ENCODE measurements at regions not wholly inside any gene's neighbourhood (a gene's known extent, or its start where the extent isn't known, plus 50 kb on each side); places are given as distances from the start of the nearest gene placed in this dataset.

DNA sequence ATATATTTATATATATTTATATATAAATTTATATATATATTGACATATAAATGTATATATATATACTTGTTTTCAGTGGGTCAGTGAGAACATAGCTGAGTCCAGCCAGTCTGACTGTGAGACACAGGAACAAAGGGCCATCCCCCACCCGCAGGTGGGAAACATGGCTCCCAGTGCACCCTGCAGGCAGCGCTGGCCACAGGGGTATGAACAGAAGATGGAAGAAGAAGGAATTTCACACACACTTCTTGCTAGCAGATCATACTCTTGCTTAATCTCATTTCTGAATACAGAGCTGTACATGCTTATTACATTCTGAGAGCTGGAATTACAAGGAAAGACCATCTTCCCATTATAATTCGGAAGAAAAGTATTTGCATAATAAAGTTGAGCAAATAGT, 595.4 kb downstream of the IRX1 start:
- Histone ChIP-seq H3K27ac (ENCODE audit: low read depth, low read length) (no peak overlapping the region), H3K36me3 (ENCODE audit: control insufficient read depth in 2 of 3, insufficient read depth in 3 of 3, low read length in 3 of 3) (no peaks in the 10 kb centered on the region), H3K9me3 (ENCODE audit: control insufficient read depth in 2 of 3, low read length in 3 of 3) (no peaks in the 10 kb centered on the region), H3K27me3 (ENCODE audit: control insufficient read depth in 2 of 2, insufficient read depth in 2 of 2, low read length in 2 of 2) (no peaks in the 10 kb centered on the region), H3K4me1 (ENCODE audit: control insufficient read depth in 2 of 2, insufficient read depth in 2 of 2, low read length in 2 of 2) (no peaks in the 10 kb centered on the region), H3K4me3 (ENCODE audit: low read length) (no peak overlapping the region)
- no peaks in the 10 kb centered on the region for H3K4me1 Mint-ChIP-seq
- no peaks in the 10 kb centered on the region for H3K27me3 Mint-ChIP-seq
- H3K36me3 Mint-ChIP-seq = no peaks in the 10 kb centered on the region
- CTCF ChIA-PET = no interaction called here
- H3K4me3 Mint-ChIP-seq = no peak overlapping the region
- intact Hi-C loops (cut with micrococcal nuclease) = no loop called here
- peaks cover 0 to 7% (median 3%) of the 10 kb centered on the region in 11 donors for H3K9me3 Mint-ChIP-seq
- DNase-seq = peak in 1 of 9 donors; percentile 9
- no peak for ATAC-seq
- POLR2A ChIA-PET = no interaction called here
- H3K27ac Mint-ChIP-seq = no peak overlapping the region

DNA sequence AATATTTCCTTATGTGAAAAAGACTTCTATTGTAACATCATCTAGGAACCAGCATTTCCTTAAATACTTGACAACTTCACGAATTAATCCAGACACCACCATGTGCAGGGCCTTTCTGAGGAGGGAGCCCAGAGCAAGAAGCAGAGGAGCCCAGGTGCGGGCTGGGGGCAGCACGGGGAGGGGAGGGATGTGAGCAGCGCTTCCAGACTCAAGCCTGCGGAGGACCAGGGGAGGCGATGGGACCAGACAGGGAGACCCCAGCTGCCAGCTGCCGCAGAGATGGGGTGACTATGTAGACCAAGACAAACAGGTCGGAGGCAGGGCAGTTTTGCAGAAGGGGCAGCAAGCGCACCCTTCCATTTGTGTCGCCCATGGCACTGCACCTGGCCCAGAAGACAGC, 596.1 kb downstream of the IRX1 start:
- H3K4me1 ChIP-seq (ENCODE audit: control insufficient read depth in 2 of 2, insufficient read depth in 2 of 2, low read length in 2 of 2) = no peaks in the 10 kb centered on the region
- H3K4me3 Mint-ChIP-seq = no peak overlapping the region
- H3K4me3 ChIP-seq (ENCODE audit: low read length) = no peak overlapping the region
- no peaks in the 10 kb centered on the region for H3K36me3 ChIP-seq (ENCODE audit: control insufficient read depth in 2 of 3, insufficient read depth in 3 of 3, low read length in 3 of 3)
- no peaks in the 10 kb centered on the region for H3K36me3 Mint-ChIP-seq
- peaks cover 0 to 4% (median 0%) of the 10 kb centered on the region in 11 donors for H3K9me3 Mint-ChIP-seq
- H3K9me3 ChIP-seq (ENCODE audit: control insufficient read depth in 2 of 3, low read length in 3 of 3) = no peaks in the 10 kb centered on the region
- ATAC-seq = no peak
- no peak overlapping the region for H3K27ac ChIP-seq (ENCODE audit: low read depth, low read length)
- ChIA-PET CTCF (no interaction called here), POLR2A (no interaction called here)
- intact Hi-C loops (cut with micrococcal nuclease) = no loop called here
- no peaks in the 10 kb centered on the region for H3K27me3 Mint-ChIP-seq
- H3K27ac Mint-ChIP-seq = no peak overlapping the region
- no peaks in the 10 kb centered on the region for H3K27me3 ChIP-seq (ENCODE audit: control insufficient read depth in 2 of 2, insufficient read depth in 2 of 2, low read length in 2 of 2)
- no peak for DNase-seq
- no peaks in the 10 kb centered on the region for H3K4me1 Mint-ChIP-seq

DNA sequence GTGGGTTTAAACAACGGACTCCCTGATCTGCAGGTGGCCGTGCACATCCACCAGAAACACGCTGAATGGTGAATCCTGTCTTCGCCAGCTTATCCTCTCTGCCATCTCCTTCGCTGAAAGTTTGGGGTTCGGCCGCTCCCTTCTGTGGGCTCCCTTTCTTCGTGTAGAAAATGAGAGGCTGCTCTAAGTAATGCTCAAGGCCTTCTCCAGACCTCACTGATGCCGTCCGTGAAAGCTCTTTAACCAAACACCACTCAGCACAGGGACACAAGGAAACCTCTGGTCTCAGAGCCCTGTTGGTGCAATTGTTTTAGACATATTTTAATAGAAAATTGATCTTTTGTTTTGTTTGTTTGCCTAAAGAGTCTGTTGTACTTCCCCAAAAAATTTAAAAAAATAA, 596.5 kb downstream of the IRX1 start:
- no peak for ATAC-seq
- Mint-ChIP-seq H3K36me3 (no peaks in the 10 kb centered on the region), H3K27me3 (no peaks in the 10 kb centered on the region), H3K27ac (no peak overlapping the region), H3K9me3 (peaks cover 0 to 6% (median 0%) of the 10 kb centered on the region in 11 donors), H3K4me1 (peaks cover 0 to 2% (median 0%) of the 10 kb centered on the region in 7 donors), H3K4me3 (no peak overlapping the region)
- no peaks in the 10 kb centered on the region for H3K4me1 ChIP-seq (ENCODE audit: control insufficient read depth in 2 of 2, insufficient read depth in 2 of 2, low read length in 2 of 2)
- intact Hi-C loops (cut with micrococcal nuclease) = no loop called here
- no peaks in the 10 kb centered on the region for H3K9me3 ChIP-seq (ENCODE audit: control insufficient read depth in 2 of 3, low read length in 3 of 3)
- no peak for DNase-seq
- ChIA-PET POLR2A (no interaction called here), CTCF (no interaction called here)
- H3K4me3 ChIP-seq (ENCODE audit: low read length) = no peak overlapping the region
- H3K27ac ChIP-seq (ENCODE audit: low read depth, low read length) = no peak overlapping the region
- H3K27me3 ChIP-seq (ENCODE audit: control insufficient read depth in 2 of 2, insufficient read depth in 2 of 2, low read length in 2 of 2) = no peaks in the 10 kb centered on the region
- no peaks in the 10 kb centered on the region for H3K36me3 ChIP-seq (ENCODE audit: control insufficient read depth in 2 of 3, insufficient read depth in 3 of 3, low read length in 3 of 3)

DNA sequence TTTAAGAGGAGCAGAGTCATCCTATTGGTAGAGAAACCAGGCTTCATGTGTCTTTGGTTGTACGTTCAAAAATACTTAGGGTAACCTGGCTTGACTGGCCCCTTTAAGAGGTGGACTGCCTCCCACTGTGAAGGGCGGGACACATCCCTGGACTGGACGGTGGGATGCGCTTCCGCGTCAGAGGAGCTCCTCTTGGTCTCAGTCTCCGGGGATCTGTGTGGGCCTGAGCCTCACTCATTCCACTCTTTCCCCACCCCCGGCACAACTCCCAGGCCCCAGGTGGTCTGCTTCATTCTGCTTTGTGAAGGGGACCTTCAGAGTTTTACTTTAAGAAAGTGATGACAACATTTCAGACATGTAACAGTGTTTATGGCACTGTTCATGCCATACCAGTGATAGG, 601.1 kb downstream of the IRX1 start:
- no peak for ATAC-seq
- DNase-seq = no peak
- Histone ChIP-seq H3K27me3 (ENCODE audit: control insufficient read depth in 2 of 2, insufficient read depth in 2 of 2, low read length in 2 of 2) (no peaks in the 10 kb centered on the region), H3K36me3 (ENCODE audit: control insufficient read depth in 2 of 3, insufficient read depth in 3 of 3, low read length in 3 of 3) (no peaks in the 10 kb centered on the region), H3K27ac (ENCODE audit: low read depth, low read length) (no peak overlapping the region), H3K4me1 (ENCODE audit: control insufficient read depth in 2 of 2, insufficient read depth in 2 of 2, low read length in 2 of 2) (no peaks in the 10 kb centered on the region), H3K4me3 (ENCODE audit: low read length) (no peak overlapping the region), H3K9me3 (ENCODE audit: control insufficient read depth in 2 of 3, low read length in 3 of 3) (no peaks in the 10 kb centered on the region)
- H3K27me3 Mint-ChIP-seq = no peaks in the 10 kb centered on the region
- peaks cover 0 to 4% (median 0%) of the 10 kb centered on the region in 11 donors for H3K9me3 Mint-ChIP-seq
- no peaks in the 10 kb centered on the region for H3K36me3 Mint-ChIP-seq
- no peak overlapping the region for H3K27ac Mint-ChIP-seq
- H3K4me3 Mint-ChIP-seq = no peak overlapping the region
- ChIA-PET POLR2A (no interaction called here), CTCF (no interaction called here)
- H3K4me1 Mint-ChIP-seq = peaks cover 0 to 3% (median 0%) of the 10 kb centered on the region in 7 donors
- intact Hi-C loops (cut with micrococcal nuclease) = no loop called here

DNA sequence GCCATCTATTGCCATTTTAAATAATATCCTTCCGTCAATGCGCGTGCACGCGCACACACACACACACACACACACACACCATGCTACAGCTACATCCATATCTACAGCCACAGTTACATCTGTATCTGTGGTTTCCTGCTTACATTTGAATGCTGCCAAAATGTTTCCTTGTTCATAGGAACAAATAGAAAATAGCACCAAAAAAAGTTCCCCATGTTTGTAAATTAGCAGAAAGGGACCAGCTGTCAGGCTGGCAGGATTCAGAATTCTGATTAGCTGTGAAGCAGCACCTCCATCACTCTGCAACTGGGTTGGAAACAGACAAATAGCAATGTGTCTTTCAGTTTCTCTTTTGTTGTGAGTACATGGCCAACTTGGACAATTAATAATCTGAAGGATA, 601.5 kb downstream of the IRX1 start:
- no peaks in the 10 kb centered on the region for H3K9me3 ChIP-seq (ENCODE audit: control insufficient read depth in 2 of 3, low read length in 3 of 3)
- H3K4me1 ChIP-seq (ENCODE audit: control insufficient read depth in 2 of 2, insufficient read depth in 2 of 2, low read length in 2 of 2) = no peaks in the 10 kb centered on the region
- no peaks in the 10 kb centered on the region for H3K27me3 ChIP-seq (ENCODE audit: control insufficient read depth in 2 of 2, insufficient read depth in 2 of 2, low read length in 2 of 2)
- Mint-ChIP-seq H3K9me3 (peaks cover 0 to 4% (median 0%) of the 10 kb centered on the region in 11 donors), H3K27me3 (no peaks in the 10 kb centered on the region), H3K4me1 (peaks cover 0 to 3% (median 0%) of the 10 kb centered on the region in 7 donors), H3K4me3 (no peak overlapping the region), H3K27ac (no peak overlapping the region), H3K36me3 (no peaks in the 10 kb centered on the region)
- no peak overlapping the region for H3K4me3 ChIP-seq (ENCODE audit: low read length)
- H3K36me3 ChIP-seq (ENCODE audit: control insufficient read depth in 2 of 3, insufficient read depth in 3 of 3, low read length in 3 of 3) = no peaks in the 10 kb centered on the region
- intact Hi-C loops (cut with micrococcal nuclease) = no loop called here
- no peak overlapping the region for H3K27ac ChIP-seq (ENCODE audit: low read depth, low read length)
- CTCF ChIA-PET = no interaction called here
- DNase-seq (no peak), ATAC-seq (peak; percentile 20)
- POLR2A ChIA-PET = no interaction called here

DNA sequence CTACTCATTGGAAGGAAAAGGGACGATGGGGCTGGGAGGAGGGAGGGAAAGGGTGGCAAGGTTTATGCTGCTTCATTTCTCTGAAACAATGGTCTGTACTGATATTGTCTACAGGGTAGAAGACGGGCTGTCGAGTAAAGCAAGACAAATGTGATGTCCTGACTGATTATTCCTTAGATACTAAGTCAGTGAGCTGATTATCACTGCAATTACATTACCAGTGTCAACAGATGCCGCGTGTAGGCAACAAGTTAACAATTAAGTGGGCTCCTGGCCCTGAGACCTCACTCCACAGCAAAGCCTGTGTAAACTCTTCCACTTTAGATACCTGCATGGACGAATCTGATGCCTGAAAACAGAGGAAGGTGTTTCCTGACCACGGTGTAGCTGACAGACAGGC, 602.8 kb downstream of the IRX1 start:
- POLR2A ChIA-PET = no interaction called here
- Mint-ChIP-seq H3K4me3 (no peak overlapping the region), H3K27ac (no peak overlapping the region), H3K36me3 (no peaks in the 10 kb centered on the region), H3K27me3 (no peaks in the 10 kb centered on the region), H3K4me1 (peaks cover 0 to 3% (median 0%) of the 10 kb centered on the region in 7 donors), H3K9me3 (peaks cover 0 to 4% (median 0%) of the 10 kb centered on the region in 11 donors)
- CTCF ChIA-PET = no interaction called here
- intact Hi-C loops (cut with micrococcal nuclease) = no loop called here
- Histone ChIP-seq H3K27ac (ENCODE audit: low read depth, low read length) (no peak overlapping the region), H3K4me1 (ENCODE audit: control insufficient read depth in 2 of 2, insufficient read depth in 2 of 2, low read length in 2 of 2) (no peaks in the 10 kb centered on the region), H3K4me3 (ENCODE audit: low read length) (no peak overlapping the region), H3K27me3 (ENCODE audit: control insufficient read depth in 2 of 2, insufficient read depth in 2 of 2, low read length in 2 of 2) (no peaks in the 10 kb centered on the region), H3K9me3 (ENCODE audit: control insufficient read depth in 2 of 3, low read length in 3 of 3) (no peaks in the 10 kb centered on the region), H3K36me3 (ENCODE audit: control insufficient read depth in 2 of 3, insufficient read depth in 3 of 3, low read length in 3 of 3) (no peaks in the 10 kb centered on the region)
- ATAC-seq (no peak), DNase-seq (no peak)

DNA sequence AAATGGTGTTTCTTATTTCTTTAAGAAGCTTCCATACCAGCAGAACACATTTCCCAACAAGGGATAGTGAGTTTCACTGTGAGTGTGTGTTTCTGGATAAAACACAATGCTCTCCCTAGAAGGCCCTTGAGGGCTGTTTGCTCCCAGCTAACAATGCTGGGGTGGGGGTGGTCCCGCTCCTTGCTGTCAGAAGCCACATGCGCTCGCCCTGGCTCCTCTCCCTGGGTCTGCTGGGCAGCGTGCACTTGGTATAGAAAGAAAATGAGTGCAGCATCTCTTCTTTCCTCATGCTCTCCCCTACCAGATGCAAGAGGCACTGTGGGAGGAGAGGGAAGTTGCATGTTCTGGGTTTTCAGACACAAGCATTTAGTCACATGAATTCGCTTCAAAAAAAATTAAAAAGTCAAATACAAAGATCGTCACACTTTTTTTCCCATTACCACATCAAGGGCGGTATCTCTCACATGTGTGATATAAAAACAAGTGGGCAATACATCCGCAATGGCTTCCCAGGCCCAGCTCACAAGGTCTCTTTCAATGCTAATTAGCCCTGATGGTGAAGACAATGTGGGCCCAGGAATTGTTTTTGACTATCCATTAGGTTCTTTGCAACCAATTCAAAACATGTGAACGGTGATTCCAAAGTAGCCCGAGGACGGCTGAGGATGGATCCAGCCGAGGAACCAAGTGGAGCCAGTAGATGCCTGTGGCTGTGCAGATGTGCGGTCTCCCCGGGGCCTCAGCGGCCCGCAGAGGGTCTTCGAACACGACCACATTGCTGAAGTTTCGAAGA, 603.6 kb downstream of the IRX1 start:
- no peak overlapping the region for H3K4me3 Mint-ChIP-seq
- H3K4me1 ChIP-seq (ENCODE audit: control insufficient read depth in 2 of 2, insufficient read depth in 2 of 2, low read length in 2 of 2) = no peaks in the 10 kb centered on the region
- H3K27ac ChIP-seq (ENCODE audit: low read depth, low read length) = no peak overlapping the region
- H3K27me3 ChIP-seq (ENCODE audit: control insufficient read depth in 2 of 2, insufficient read depth in 2 of 2, low read length in 2 of 2) = no peaks in the 10 kb centered on the region
- no peaks in the 10 kb centered on the region for H3K9me3 ChIP-seq (ENCODE audit: control insufficient read depth in 2 of 3, low read length in 3 of 3)
- H3K4me1 Mint-ChIP-seq = peaks cover 0 to 3% (median 0%) of the 10 kb centered on the region in 7 donors
- H3K36me3 Mint-ChIP-seq = no peaks in the 10 kb centered on the region
- intact Hi-C loops (cut with micrococcal nuclease) = no loop called here
- no peak overlapping the region for H3K27ac Mint-ChIP-seq
- no peak for DNase-seq
- ChIA-PET CTCF (no interaction called here), POLR2A (no interaction called here)
- H3K4me3 ChIP-seq (ENCODE audit: low read length) = no peak overlapping the region
- no peaks in the 10 kb centered on the region for H3K36me3 ChIP-seq (ENCODE audit: control insufficient read depth in 2 of 3, insufficient read depth in 3 of 3, low read length in 3 of 3)
- peaks cover 0 to 4% (median 0%) of the 10 kb centered on the region in 11 donors for H3K9me3 Mint-ChIP-seq
- H3K27me3 Mint-ChIP-seq = no peaks in the 10 kb centered on the region
- no peak for ATAC-seq
